A673 (cell line): ENCODE measurements at regions not wholly inside any gene's neighbourhood (a gene's known extent, or its start where the extent isn't known, plus 50 kb on each side); places are given as distances from the start of the nearest gene placed in this dataset.

Experiments used
- CTCF ChIP-seq: fragments of 300-800, 200-600 bp; sonication (generic); conservative IDR thresholded peaks from 2 replicates; pipeline ENCODE4 v1.5.1; 2017; ENCODE audit warnings: low read depth, mild to moderate bottlenecking, antibody characterized with exemption, low read length, moderate library complexity, mixed read lengths
- EZH2 ChIP-seq: fragments of 200-600 bp; sonication (generic); IDR thresholded peaks from 2 replicates; pipeline ENCODE4 v1.6.1; 2017; ENCODE audit warnings: borderline replicate concordance, low read depth, mild to moderate bottlenecking, mixed read lengths, antibody characterized with exemption, low read length; ENCODE audit not compliant: poor library complexity, severe bottlenecking

- TF ChIP-seq CTCF (no peak), EZH2 (no peak)
These were observed 274.4 kb upstream of the HDAC4 start for GRCh38 chr2:239674981-239675825.
